ENCODE measurements at regions not wholly inside any gene's neighbourhood (a gene's known extent, or its start where the extent isn't known, plus 50 kb on each side); places are given as distances from the start of the nearest gene placed in this dataset.

DNA sequence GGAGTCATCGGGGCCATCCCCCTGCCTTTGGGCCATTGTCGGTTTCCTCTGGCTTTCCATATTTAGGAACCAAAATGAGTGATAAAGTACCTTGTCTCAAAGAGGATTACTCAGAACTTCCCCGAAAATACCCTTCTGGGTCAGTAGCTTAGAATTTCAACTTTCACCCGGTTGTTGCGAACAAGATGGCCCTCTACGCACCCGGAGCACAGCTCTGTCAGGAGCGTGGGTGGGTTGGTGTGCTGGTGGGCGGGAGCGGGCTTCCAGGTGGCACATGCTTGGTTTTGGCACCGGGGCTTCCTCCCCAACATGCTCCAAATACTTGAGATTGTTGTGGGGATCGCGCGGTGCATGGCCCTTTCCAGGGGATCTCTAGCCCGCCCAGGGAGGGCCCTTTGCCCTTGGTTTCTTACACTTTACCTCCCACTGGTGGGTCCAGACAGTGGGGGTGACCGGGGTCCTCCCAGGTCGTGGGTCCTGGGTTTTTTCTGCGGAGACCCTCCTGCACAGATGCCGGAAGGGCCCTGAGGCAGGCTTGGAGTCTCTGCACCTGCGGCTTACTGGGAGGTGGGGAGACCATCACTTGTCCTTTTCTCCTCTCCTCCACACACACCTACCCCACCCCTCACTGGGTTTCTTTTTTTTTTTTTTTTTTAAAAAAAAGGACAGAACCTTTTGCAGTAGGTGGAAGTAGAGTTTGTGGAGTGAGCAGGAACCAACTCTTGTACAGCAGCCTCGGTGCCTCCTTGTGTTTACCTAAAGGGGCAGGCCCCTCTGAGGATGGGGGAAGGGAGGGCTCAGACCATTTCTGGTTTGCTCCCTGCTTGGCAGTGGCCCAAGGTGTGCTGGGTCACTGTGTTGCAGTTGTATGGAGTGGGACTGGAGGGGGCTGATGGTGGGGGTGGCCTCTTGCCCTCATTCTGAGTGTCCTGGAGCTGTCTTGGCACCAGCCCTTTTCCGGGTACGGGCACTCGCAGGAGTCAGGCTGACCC is 142.1 kb downstream of the SEC14L1 start:
- WGBS (ENCODE audit: low lambda C conversion rate), result 5% methylated on average over 23 of the region's 24 CpGs
- H3K4me3 ChIP-seq (replicated peaks in 1 of 3; ENCODE audit: insufficient read depth in 1 of 3, low read depth in 2 of 3, low read length in 3 of 3), result peak overlapping the region; percentile 85 to 99 (median 97)
- H3K9ac ChIP-seq (ENCODE audit: insufficient read depth, low read depth, low read length), result peak overlapping the region; percentile 93
- ChIA-PET POLR2A (interaction anchor here (0.6 to 12.7 kb wide), 10 partner anchors 17 to 194 kb away, joined by 3 to 335 read pairs (median 4); no protein-coding TSS in a partner anchor), CTCF (ENCODE audit: low intra/inter-chr PET ratio, low total read pairs) (no interaction called here)
- intact Hi-C loops (cut with micrococcal nuclease; ENCODE audit: unreplicated experiment) (no loop called here), in situ Hi-C loops (cut with HindIII; ENCODE audit: extremely low pct_ligation_motif_present, low pct_unique_long_range_greater_than_20kb) (loop anchor here (10.0 kb wide), 1 partner anchor 92 kb away; no protein-coding TSS in a partner anchor)
- H4K20me1 ChIP-seq (ENCODE audit: insufficient read depth, low read length), result no peaks in the 10 kb centered on the region
- FAIRE-seq, result peak; percentile 76
- H3K36me3 ChIP-seq (replicated peaks in 1 of 2; ENCODE audit: control insufficient read depth in 1 of 2, insufficient read depth in 2 of 2, low read length in 2 of 2), result peaks cover 0 to 7% of the 10 kb centered on the region in 2 experiments; a peak in 2 of 5 replicates
- ATAC-seq, result no peak
- H3K9me3 ChIP-seq (ENCODE audit: low read length), result no peaks in the 10 kb centered on the region
- H3K79me2 ChIP-seq (ENCODE audit: insufficient read depth, low read length), result peaks cover 61% of the 10 kb centered on the region
- peak; percentile 65 for DNase-seq (ENCODE audit: low spot score)
- BruUV-seq (replicated peaks), result TSS peak; percentile 43
- H3K27me3 ChIP-seq (ENCODE audit: control insufficient read depth in 1 of 2, insufficient read depth in 2 of 2, low read length in 2 of 2), result no peaks in the 10 kb centered on the region; a peak in 1 of 5 replicates
- H3K27ac ChIP-seq (ENCODE audit: extremely low read length, insufficient read depth, low read length), result peak overlapping the region; percentile 98
- H3K4me2 ChIP-seq (ENCODE audit: low read depth, low read length), result peak overlapping the region; percentile 81
- no peak overlapping the region for H2AFZ ChIP-seq (ENCODE audit: low read length)
- peaks cover 63% of the 10 kb centered on the region for H3K4me1 ChIP-seq (ENCODE audit: insufficient read depth, low read length)
- TF ChIP-seq NR2F6 (IDR thresholded peaks at IDR 0.05) (peak; percentile 33; the same call in 1 of the 2 replicates), NR2F6 (CRISPR knock-in tag; IDR thresholded peaks at IDR 0.05) (peak; percentile 61; the same call in 1 of the 2 replicates), GATAD2A (CRISPR knock-in tag; IDR thresholded peaks at IDR 0.05) (peak; percentile 90), REXO4 (CRISPR knock-in tag; IDR thresholded peaks at IDR 0.05; ENCODE audit: borderline replicate concordance) (no peak), SAFB2 (CRISPR knock-in tag; IDR thresholded peaks at IDR 0.05; ENCODE audit: borderline replicate concordance, low read depth) (no peak), ZKSCAN8 (CRISPR knock-in tag; IDR thresholded peaks at IDR 0.05; ENCODE audit: borderline replicate concordance) (0 out of 2 replicates have a peak, but pooled peaks have one; percentile 11), MAZ (IDR thresholded peaks at IDR 0.05; ENCODE audit: borderline replicate concordance, low read depth, low read length) (no peak), MAZ (CRISPR knock-in tag; IDR thresholded peaks at IDR 0.05; ENCODE audit: low read depth) (peak; percentile 68), ZBTB7B (CRISPR knock-in tag; IDR thresholded peaks at IDR 0.05) (peak; percentile 82; the same call in 1 of the 2 replicates)
- TF ChIP-seq, protein P1, sequence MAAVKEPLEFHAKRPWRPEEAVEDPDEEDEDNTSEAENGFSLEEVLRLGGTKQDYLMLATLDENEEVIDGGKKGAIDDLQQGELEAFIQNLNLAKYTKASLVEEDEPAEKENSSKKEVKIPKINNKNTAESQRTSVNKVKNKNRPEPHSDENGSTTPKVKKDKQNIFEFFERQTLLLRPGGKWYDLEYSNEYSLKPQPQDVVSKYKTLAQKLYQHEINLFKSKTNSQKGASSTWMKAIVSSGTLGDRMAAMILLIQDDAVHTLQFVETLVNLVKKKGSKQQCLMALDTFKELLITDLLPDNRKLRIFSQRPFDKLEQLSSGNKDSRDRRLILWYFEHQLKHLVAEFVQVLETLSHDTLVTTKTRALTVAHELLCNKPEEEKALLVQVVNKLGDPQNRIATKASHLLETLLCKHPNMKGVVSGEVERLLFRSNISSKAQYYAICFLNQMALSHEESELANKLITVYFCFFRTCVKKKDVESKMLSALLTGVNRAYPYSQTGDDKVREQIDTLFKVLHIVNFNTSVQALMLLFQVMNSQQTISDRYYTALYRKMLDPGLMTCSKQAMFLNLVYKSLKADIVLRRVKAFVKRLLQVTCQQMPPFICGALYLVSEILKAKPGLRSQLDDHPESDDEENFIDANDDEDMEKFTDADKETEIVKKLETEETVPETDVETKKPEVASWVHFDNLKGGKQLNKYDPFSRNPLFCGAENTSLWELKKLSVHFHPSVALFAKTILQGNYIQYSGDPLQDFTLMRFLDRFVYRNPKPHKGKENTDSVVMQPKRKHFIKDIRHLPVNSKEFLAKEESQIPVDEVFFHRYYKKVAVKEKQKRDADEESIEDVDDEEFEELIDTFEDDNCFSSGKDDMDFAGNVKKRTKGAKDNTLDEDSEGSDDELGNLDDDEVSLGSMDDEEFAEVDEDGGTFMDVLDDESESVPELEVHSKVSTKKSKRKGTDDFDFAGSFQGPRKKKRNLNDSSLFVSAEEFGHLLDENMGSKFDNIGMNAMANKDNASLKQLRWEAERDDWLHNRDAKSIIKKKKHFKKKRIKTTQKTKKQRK (IDR thresholded peaks at IDR 0.05; ENCODE audit: low read length), result no peak
- TF ChIP-seq, protein P2, sequence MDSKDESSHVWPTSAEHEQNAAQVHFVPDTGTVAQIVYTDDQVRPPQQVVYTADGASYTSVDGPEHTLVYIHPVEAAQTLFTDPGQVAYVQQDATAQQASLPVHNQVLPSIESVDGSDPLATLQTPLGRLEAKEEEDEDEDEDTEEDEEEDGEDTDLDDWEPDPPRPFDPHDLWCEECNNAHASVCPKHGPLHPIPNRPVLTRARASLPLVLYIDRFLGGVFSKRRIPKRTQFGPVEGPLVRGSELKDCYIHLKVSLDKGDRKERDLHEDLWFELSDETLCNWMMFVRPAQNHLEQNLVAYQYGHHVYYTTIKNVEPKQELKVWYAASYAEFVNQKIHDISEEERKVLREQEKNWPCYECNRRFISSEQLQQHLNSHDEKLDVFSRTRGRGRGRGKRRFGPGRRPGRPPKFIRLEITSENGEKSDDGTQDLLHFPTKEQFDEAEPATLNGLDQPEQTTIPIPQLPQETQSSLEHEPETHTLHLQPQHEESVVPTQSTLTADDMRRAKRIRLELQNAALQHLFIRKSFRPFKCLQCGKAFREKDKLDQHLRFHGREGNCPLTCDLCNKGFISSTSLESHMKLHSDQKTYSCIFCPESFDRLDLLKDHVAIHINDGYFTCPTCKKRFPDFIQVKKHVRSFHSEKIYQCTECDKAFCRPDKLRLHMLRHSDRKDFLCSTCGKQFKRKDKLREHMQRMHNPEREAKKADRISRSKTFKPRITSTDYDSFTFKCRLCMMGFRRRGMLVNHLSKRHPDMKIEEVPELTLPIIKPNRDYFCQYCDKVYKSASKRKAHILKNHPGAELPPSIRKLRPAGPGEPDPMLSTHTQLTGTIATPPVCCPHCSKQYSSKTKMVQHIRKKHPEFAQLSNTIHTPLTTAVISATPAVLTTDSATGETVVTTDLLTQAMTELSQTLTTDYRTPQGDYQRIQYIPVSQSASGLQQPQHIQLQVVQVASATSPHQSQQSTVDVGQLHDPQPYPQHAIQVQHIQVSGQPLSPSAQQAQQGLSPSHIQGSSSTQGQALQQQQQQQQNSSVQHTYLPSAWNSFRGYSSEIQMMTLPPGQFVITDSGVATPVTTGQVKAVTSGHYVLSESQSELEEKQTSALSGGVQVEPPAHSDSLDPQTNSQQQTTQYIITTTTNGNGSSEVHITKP (CRISPR knock-in tag; IDR thresholded peaks at IDR 0.05; ENCODE audit: low read depth), result peak; percentile 76
- TF ChIP-seq, protein P3, sequence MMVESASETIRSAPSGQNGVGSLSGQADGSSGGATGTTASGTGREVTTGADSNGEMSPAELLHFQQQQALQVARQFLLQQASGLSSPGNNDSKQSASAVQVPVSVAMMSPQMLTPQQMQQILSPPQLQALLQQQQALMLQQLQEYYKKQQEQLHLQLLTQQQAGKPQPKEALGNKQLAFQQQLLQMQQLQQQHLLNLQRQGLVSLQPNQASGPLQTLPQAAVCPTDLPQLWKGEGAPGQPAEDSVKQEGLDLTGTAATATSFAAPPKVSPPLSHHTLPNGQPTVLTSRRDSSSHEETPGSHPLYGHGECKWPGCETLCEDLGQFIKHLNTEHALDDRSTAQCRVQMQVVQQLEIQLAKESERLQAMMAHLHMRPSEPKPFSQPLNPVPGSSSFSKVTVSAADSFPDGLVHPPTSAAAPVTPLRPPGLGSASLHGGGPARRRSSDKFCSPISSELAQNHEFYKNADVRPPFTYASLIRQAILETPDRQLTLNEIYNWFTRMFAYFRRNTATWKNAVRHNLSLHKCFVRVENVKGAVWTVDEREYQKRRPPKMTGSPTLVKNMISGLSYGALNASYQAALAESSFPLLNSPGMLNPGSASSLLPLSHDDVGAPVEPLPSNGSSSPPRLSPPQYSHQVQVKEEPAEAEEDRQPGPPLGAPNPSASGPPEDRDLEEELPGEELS (CRISPR knock-in tag; IDR thresholded peaks at IDR 0.05), result peak; percentile 37; the same call in 1 of the 2 replicates

All from HepG2 (cell line).